22Rv1 (cell line): ENCODE measurements at regions not wholly inside any gene's neighbourhood (a gene's known extent, or its start where the extent isn't known, plus 50 kb on each side); places are given as distances from the start of the nearest gene placed in this dataset.

ENCODE experiments used
- CTCF ChIP-seq: fragments of 450-650 bp; IDR thresholded peaks from 2 replicates; pipeline ENCODE4 v1.5.1; 2017; ENCODE audit warnings: mild to moderate bottlenecking
- ZFX ChIP-seq: fragments of 450-650 bp; IDR thresholded peaks from 2 replicates; pipeline ENCODE4 v1.6.1; 2017; ENCODE audit warnings: antibody characterized with exemption, borderline replicate concordance

- TF ChIP-seq CTCF = no peak
- TF ChIP-seq ZFX = no peak
Observed at GRCh38 chr21:16908077-16908476, 604.8 kb upstream of the CXADR start.
